ENCODE measurements at regions not wholly inside any gene's neighbourhood (a gene's known extent, or its start where the extent isn't known, plus 50 kb on each side); places are given as distances from the start of the nearest gene placed in this dataset.

DNA sequence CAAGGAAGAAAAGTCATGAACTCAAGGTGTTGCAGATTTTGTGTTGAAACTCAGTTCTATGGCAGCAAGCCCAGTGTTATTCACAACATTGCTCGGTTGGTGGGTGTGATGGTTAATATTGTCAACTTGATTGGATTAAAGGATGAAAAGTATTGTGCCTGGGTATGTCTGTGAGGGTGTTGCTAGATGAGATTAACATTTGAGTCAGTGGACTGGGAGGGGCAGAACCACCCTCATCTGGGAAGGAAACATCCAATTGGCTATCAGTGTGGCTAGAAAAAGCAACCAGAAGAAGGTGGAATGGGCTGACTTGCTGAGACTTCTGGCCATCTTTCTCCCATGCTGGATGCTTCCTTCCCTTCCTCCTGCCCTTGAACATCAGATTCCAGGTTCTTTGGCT, 353.2 kb downstream of the ADRA2A start:
- TF ChIP-seq CTCF (conservative IDR thresholded peaks at IDR 0.05; ENCODE audit: low read length) = no peak
- TF ChIP-seq EZH2phosphoT487 (IDR thresholded peaks at IDR 0.05; ENCODE audit: borderline replicate concordance) = no peak

Measured in Loucy (cell line).